ENCODE measurements at regions not wholly inside any gene's neighbourhood (a gene's known extent, or its start where the extent isn't known, plus 50 kb on each side); places are given as distances from the start of the nearest gene placed in this dataset.

- no peak overlapping the region for H3K27ac ChIP-seq (ENCODE audit: low read depth, low read length)
- H3K4me3 ChIP-seq (ENCODE audit: low read depth, low read length) = no peak overlapping the region
- H3K4me1 ChIP-seq (ENCODE audit: control insufficient read depth, insufficient read depth, low read length) = no peaks in the 10 kb centered on the region
- no peaks in the 10 kb centered on the region for H3K27me3 ChIP-seq (ENCODE audit: control insufficient read depth, insufficient read depth, low read length)
- no peak overlapping the region for H3K9ac ChIP-seq (ENCODE audit: low read depth, low read length)
- H3K36me3 ChIP-seq (ENCODE audit: control insufficient read depth, insufficient read depth, low read length) = no peaks in the 10 kb centered on the region
- no peaks in the 10 kb centered on the region; the same call in 1 of the 2 replicates for H3K9me3 ChIP-seq (ENCODE audit: control insufficient read depth, insufficient read depth, low read length)
These were observed 170.5 kb upstream of the SVIL start for GRCh38 chr10:29805134-29805723.

GRCh38 chr10:29804025-29804852 lies 169.5 kb upstream of the SVIL start:
- Histone ChIP-seq H3K36me3 (ENCODE audit: control insufficient read depth, insufficient read depth, low read length) (no peaks in the 10 kb centered on the region), H3K27ac (ENCODE audit: low read depth, low read length) (no peak overlapping the region), H3K9me3 (ENCODE audit: control insufficient read depth, insufficient read depth, low read length) (no peaks in the 10 kb centered on the region; the same call in 1 of the 2 replicates), H3K4me1 (ENCODE audit: control insufficient read depth, insufficient read depth, low read length) (no peaks in the 10 kb centered on the region), H3K27me3 (ENCODE audit: control insufficient read depth, insufficient read depth, low read length) (no peaks in the 10 kb centered on the region), H3K4me3 (ENCODE audit: low read depth, low read length) (no peak overlapping the region), H3K9ac (ENCODE audit: low read depth, low read length) (no peak overlapping the region)

GRCh38 chr10:29802171-29802570 lies 167.4 kb upstream of the SVIL start:
- no peak overlapping the region for H3K27ac ChIP-seq (ENCODE audit: low read depth, low read length)

GRCh38 chr10:29798921-29799690 lies 164.3 kb upstream of the SVIL start:
- H3K27ac ChIP-seq (ENCODE audit: low read depth, low read length) = no peak overlapping the region
- no peak overlapping the region for H3K4me3 ChIP-seq (ENCODE audit: low read depth, low read length)
- H3K36me3 ChIP-seq (ENCODE audit: control insufficient read depth, insufficient read depth, low read length) = no peaks in the 10 kb centered on the region
- H3K4me1 ChIP-seq (ENCODE audit: control insufficient read depth, insufficient read depth, low read length) = no peaks in the 10 kb centered on the region
- H3K9me3 ChIP-seq (ENCODE audit: control insufficient read depth, insufficient read depth, low read length) = no peaks in the 10 kb centered on the region
- no peaks in the 10 kb centered on the region for H3K27me3 ChIP-seq (ENCODE audit: control insufficient read depth, insufficient read depth, low read length)
- no peak overlapping the region for H3K9ac ChIP-seq (ENCODE audit: low read depth, low read length)

More at GRCh38 chr10:29802171-29802570, 167.4 kb upstream of the SVIL start:
- H3K4me3 ChIP-seq (ENCODE audit: low read depth, low read length) = no peak overlapping the region
- H3K4me1 ChIP-seq (ENCODE audit: control insufficient read depth, insufficient read depth, low read length) = no peaks in the 10 kb centered on the region
- H3K9ac ChIP-seq (ENCODE audit: low read depth, low read length) = no peak overlapping the region
- H3K9me3 ChIP-seq (ENCODE audit: control insufficient read depth, insufficient read depth, low read length) = no peaks in the 10 kb centered on the region; the same call in 1 of the 2 replicates
- no peaks in the 10 kb centered on the region for H3K36me3 ChIP-seq (ENCODE audit: control insufficient read depth, insufficient read depth, low read length)
- no peaks in the 10 kb centered on the region for H3K27me3 ChIP-seq (ENCODE audit: control insufficient read depth, insufficient read depth, low read length)

GRCh38 chr10:29797616-29798015 lies 162.8 kb upstream of the SVIL start:
- Histone ChIP-seq H3K27ac (ENCODE audit: low read depth, low read length) (no peak overlapping the region), H3K36me3 (ENCODE audit: control insufficient read depth, insufficient read depth, low read length) (no peaks in the 10 kb centered on the region), H3K4me3 (ENCODE audit: low read depth, low read length) (no peak overlapping the region), H3K4me1 (ENCODE audit: control insufficient read depth, insufficient read depth, low read length) (no peaks in the 10 kb centered on the region), H3K9me3 (ENCODE audit: control insufficient read depth, insufficient read depth, low read length) (no peaks in the 10 kb centered on the region), H3K9ac (ENCODE audit: low read depth, low read length) (no peak overlapping the region), H3K27me3 (ENCODE audit: control insufficient read depth, insufficient read depth, low read length) (no peaks in the 10 kb centered on the region)

- no peak overlapping the region for H3K27ac ChIP-seq (ENCODE audit: low read depth, low read length)
- no peak overlapping the region for H3K4me3 ChIP-seq (ENCODE audit: low read depth, low read length)
- no peak overlapping the region for H3K9ac ChIP-seq (ENCODE audit: low read depth, low read length)
- no peaks in the 10 kb centered on the region for H3K27me3 ChIP-seq (ENCODE audit: control insufficient read depth, insufficient read depth, low read length)
- H3K4me1 ChIP-seq (ENCODE audit: control insufficient read depth, insufficient read depth, low read length) = no peaks in the 10 kb centered on the region
- no peaks in the 10 kb centered on the region for H3K36me3 ChIP-seq (ENCODE audit: control insufficient read depth, insufficient read depth, low read length)
- no peaks in the 10 kb centered on the region for H3K9me3 ChIP-seq (ENCODE audit: control insufficient read depth, insufficient read depth, low read length)
These were observed 161.1 kb upstream of the SVIL start for GRCh38 chr10:29795850-29796249.

GRCh38 chr10:29794776-29795611 lies 160.2 kb upstream of the SVIL start:
- no peaks in the 10 kb centered on the region for H3K4me1 ChIP-seq (ENCODE audit: control insufficient read depth, insufficient read depth, low read length)
- H3K27ac ChIP-seq (ENCODE audit: low read depth, low read length) = no peak overlapping the region
- H3K27me3 ChIP-seq (ENCODE audit: control insufficient read depth, insufficient read depth, low read length) = no peaks in the 10 kb centered on the region
- no peaks in the 10 kb centered on the region for H3K9me3 ChIP-seq (ENCODE audit: control insufficient read depth, insufficient read depth, low read length)
- H3K36me3 ChIP-seq (ENCODE audit: control insufficient read depth, insufficient read depth, low read length) = no peaks in the 10 kb centered on the region
- H3K9ac ChIP-seq (ENCODE audit: low read depth, low read length) = no peak overlapping the region
- no peak overlapping the region for H3K4me3 ChIP-seq (ENCODE audit: low read depth, low read length)

GRCh38 chr10:29791773-29792172 lies 157.0 kb upstream of the SVIL start:
- H3K27me3 ChIP-seq (ENCODE audit: control insufficient read depth, insufficient read depth, low read length) = no peaks in the 10 kb centered on the region
- no peak overlapping the region for H3K4me3 ChIP-seq (ENCODE audit: low read depth, low read length)
- no peak overlapping the region for H3K9ac ChIP-seq (ENCODE audit: low read depth, low read length)
- H3K9me3 ChIP-seq (ENCODE audit: control insufficient read depth, insufficient read depth, low read length) = no peaks in the 10 kb centered on the region
- no peaks in the 10 kb centered on the region for H3K4me1 ChIP-seq (ENCODE audit: control insufficient read depth, insufficient read depth, low read length)
- H3K36me3 ChIP-seq (ENCODE audit: control insufficient read depth, insufficient read depth, low read length) = no peaks in the 10 kb centered on the region
- no peak overlapping the region for H3K27ac ChIP-seq (ENCODE audit: low read depth, low read length)

- Histone ChIP-seq H3K27me3 (ENCODE audit: control insufficient read depth, insufficient read depth, low read length) (no peaks in the 10 kb centered on the region), H3K9me3 (ENCODE audit: control insufficient read depth, insufficient read depth, low read length) (no peaks in the 10 kb centered on the region), H3K36me3 (ENCODE audit: control insufficient read depth, insufficient read depth, low read length) (no peaks in the 10 kb centered on the region), H3K4me3 (ENCODE audit: low read depth, low read length) (no peak overlapping the region), H3K27ac (ENCODE audit: low read depth, low read length) (no peak overlapping the region), H3K4me1 (ENCODE audit: control insufficient read depth, insufficient read depth, low read length) (no peaks in the 10 kb centered on the region), H3K9ac (ENCODE audit: low read depth, low read length) (no peak overlapping the region)
These were observed 155.4 kb upstream of the SVIL start for GRCh38 chr10:29790207-29790606.

- peaks cover 5% of the 10 kb centered on the region for H3K4me1 ChIP-seq (ENCODE audit: control insufficient read depth, insufficient read depth, low read length)
- H3K9ac ChIP-seq (ENCODE audit: low read depth, low read length) = no peak overlapping the region
- H3K27ac ChIP-seq (ENCODE audit: low read depth, low read length) = no peak overlapping the region
- no peaks in the 10 kb centered on the region for H3K36me3 ChIP-seq (ENCODE audit: control insufficient read depth, insufficient read depth, low read length)
- no peak overlapping the region for H3K4me3 ChIP-seq (ENCODE audit: low read depth, low read length)
- H3K9me3 ChIP-seq (ENCODE audit: control insufficient read depth, insufficient read depth, low read length) = no peaks in the 10 kb centered on the region
- no peaks in the 10 kb centered on the region for H3K27me3 ChIP-seq (ENCODE audit: control insufficient read depth, insufficient read depth, low read length)
These were observed 153.3 kb upstream of the SVIL start for GRCh38 chr10:29788113-29788512.
